ENCODE measurements at regions not wholly inside any gene's neighbourhood (a gene's known extent, or its start where the extent isn't known, plus 50 kb on each side); places are given as distances from the start of the nearest gene placed in this dataset.

- H3K4me1 ChIP-seq, result no peaks in the 10 kb centered on the region
- no peak overlapping the region for H3K4me3 ChIP-seq
- intact Hi-C loops (cut with DNase I), result no loop called here
- no peak for TF ChIP-seq CTCF (IDR thresholded peaks at IDR 0.05)
- no peaks in the 10 kb centered on the region for H3K36me3 ChIP-seq
- H3K27me3 ChIP-seq, result no peaks in the 10 kb centered on the region
- H3K27ac ChIP-seq, result no peak overlapping the region
- DNase-seq (ENCODE audit: low spot score in 2 of 2), result no peak
- peaks cover 0 to 14% of the 10 kb centered on the region in 2 donors for H3K9me3 ChIP-seq
These were observed 61.6 kb upstream of the DAB2 start for GRCh38 chr5:39486361-39486760.

- Histone ChIP-seq H3K9me3 (peaks cover 0 to 1% of the 10 kb centered on the region in 2 donors), H3K4me1 (no peaks in the 10 kb centered on the region), H3K36me3 (no peaks in the 10 kb centered on the region), H3K27me3 (no peaks in the 10 kb centered on the region), H3K27ac (no peak overlapping the region), H3K4me3 (no peak overlapping the region)
- DNase-seq (ENCODE audit: low spot score in 2 of 2), result no peak
- TF ChIP-seq CTCF (IDR thresholded peaks at IDR 0.05), result no peak
- intact Hi-C loops (cut with DNase I), result no loop called here
These were observed 60.3 kb upstream of the DAB2 start for GRCh38 chr5:39485079-39485478.

GRCh38 chr5:39484673-39485072, 59.9 kb upstream of the DAB2 start:
- Histone ChIP-seq H3K4me3 (no peak overlapping the region), H3K27ac (no peak overlapping the region), H3K9me3 (no peaks in the 10 kb centered on the region), H3K4me1 (no peaks in the 10 kb centered on the region), H3K27me3 (no peaks in the 10 kb centered on the region), H3K36me3 (no peaks in the 10 kb centered on the region)
- no peak for DNase-seq (ENCODE audit: low spot score in 2 of 2)
- no peak for TF ChIP-seq CTCF (IDR thresholded peaks at IDR 0.05)
- intact Hi-C loops (cut with DNase I), result no loop called here

GRCh38 chr5:39482098-39482497, 57.3 kb upstream of the DAB2 start:
- Histone ChIP-seq H3K36me3 (no peaks in the 10 kb centered on the region), H3K4me3 (no peak overlapping the region), H3K4me1 (peaks cover 0 to 7% of the 10 kb centered on the region in 2 donors), H3K9me3 (no peaks in the 10 kb centered on the region), H3K27ac (no peak overlapping the region), H3K27me3 (no peaks in the 10 kb centered on the region)
- no peak for TF ChIP-seq CTCF (IDR thresholded peaks at IDR 0.05)
- intact Hi-C loops (cut with DNase I), result no loop called here
- no peak for DNase-seq (ENCODE audit: low spot score in 2 of 2)

GRCh38 chr5:39479537-39479936, 54.8 kb upstream of the DAB2 start:
- TF ChIP-seq CTCF (IDR thresholded peaks at IDR 0.05), result no peak
- Histone ChIP-seq H3K4me1 (peaks cover 3 to 11% of the 10 kb centered on the region in 2 donors), H3K9me3 (no peaks in the 10 kb centered on the region), H3K36me3 (no peaks in the 10 kb centered on the region), H3K27ac (no peak overlapping the region), H3K4me3 (no peak overlapping the region), H3K27me3 (no peaks in the 10 kb centered on the region)
- DNase-seq (ENCODE audit: low spot score in 2 of 2), result no peak
- intact Hi-C loops (cut with DNase I), result no loop called here

GRCh38 chr5:39478863-39479262, 54.1 kb upstream of the DAB2 start:
- no peak for DNase-seq (ENCODE audit: low spot score in 2 of 2)
- no peak overlapping the region for H3K4me3 ChIP-seq
- H3K36me3 ChIP-seq, result no peaks in the 10 kb centered on the region
- no peak for TF ChIP-seq CTCF (IDR thresholded peaks at IDR 0.05)
- no peak overlapping the region for H3K27ac ChIP-seq
- H3K4me1 ChIP-seq, result peaks cover 3 to 11% of the 10 kb centered on the region in 2 donors
- H3K9me3 ChIP-seq, result no peaks in the 10 kb centered on the region
- intact Hi-C loops (cut with DNase I), result no loop called here
- H3K27me3 ChIP-seq, result no peaks in the 10 kb centered on the region

All from ascending aorta (tissue), 2 donors.